Kidney epithelial cell (primary cell): ENCODE measurements at regions not wholly inside any gene's neighbourhood (a gene's known extent, or its start where the extent isn't known, plus 50 kb on each side); places are given as distances from the start of the nearest gene placed in this dataset.

ENCODE experiments used
- DNase-seq: peaks from one replicate; pipeline ENCODE4 v3.0.0-alpha.2; 2010; ENCODE audit warnings: low read depth
- H3K27me3 ChIP-seq: 2 replicates; pipeline ENCODE4 v1.6.0; 2011; ENCODE audit warnings: low read length; ENCODE audit not compliant: control insufficient read depth, insufficient read depth
- H3K36me3 ChIP-seq: 2 replicates; pipeline ENCODE4 v1.5.1; 2011; ENCODE audit warnings: low read length; ENCODE audit not compliant: control insufficient read depth, insufficient read depth
- H3K4me3 ChIP-seq: 2 replicates; pipeline ENCODE4 v1.5.1; 2011; ENCODE audit warnings: low read depth, mild to moderate bottlenecking, control low read depth, low read length
- TF ChIP-seq, protein P1 (sequence below): IDR thresholded peaks from 2 replicates; pipeline ENCODE4 v1.5.1; 2011; ENCODE audit warnings: mild to moderate bottlenecking, moderate library complexity, low read length, control low read depth, inconsistent platforms; ENCODE audit not compliant: insufficient read depth, poor library complexity, severe bottlenecking

DNA sequence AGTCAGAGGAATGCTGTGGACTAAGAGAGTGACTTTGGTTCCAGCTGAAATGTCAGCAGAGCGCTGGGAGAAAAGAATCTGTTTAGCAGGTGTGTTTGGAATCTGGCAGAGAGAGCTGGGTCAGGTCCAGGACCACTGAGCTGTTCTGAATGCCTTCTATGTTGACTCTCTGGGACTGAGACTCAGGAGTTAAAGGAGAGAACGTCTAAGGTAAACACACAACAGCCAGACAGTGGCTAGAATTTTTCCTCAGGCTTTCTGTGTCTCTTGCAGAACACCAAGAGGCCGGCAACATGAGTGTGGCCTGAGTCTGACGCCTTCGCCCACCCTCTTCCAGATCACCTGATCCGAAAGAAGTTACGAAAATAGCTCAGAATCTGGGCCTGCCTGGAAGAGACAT is 107.2 kb upstream of the ZNF462 start:
- Histone ChIP-seq H3K27me3 (no peaks in the 10 kb centered on the region), H3K4me3 (no peak overlapping the region), H3K36me3 (no peaks in the 10 kb centered on the region)
- TF ChIP-seq, protein P1, sequence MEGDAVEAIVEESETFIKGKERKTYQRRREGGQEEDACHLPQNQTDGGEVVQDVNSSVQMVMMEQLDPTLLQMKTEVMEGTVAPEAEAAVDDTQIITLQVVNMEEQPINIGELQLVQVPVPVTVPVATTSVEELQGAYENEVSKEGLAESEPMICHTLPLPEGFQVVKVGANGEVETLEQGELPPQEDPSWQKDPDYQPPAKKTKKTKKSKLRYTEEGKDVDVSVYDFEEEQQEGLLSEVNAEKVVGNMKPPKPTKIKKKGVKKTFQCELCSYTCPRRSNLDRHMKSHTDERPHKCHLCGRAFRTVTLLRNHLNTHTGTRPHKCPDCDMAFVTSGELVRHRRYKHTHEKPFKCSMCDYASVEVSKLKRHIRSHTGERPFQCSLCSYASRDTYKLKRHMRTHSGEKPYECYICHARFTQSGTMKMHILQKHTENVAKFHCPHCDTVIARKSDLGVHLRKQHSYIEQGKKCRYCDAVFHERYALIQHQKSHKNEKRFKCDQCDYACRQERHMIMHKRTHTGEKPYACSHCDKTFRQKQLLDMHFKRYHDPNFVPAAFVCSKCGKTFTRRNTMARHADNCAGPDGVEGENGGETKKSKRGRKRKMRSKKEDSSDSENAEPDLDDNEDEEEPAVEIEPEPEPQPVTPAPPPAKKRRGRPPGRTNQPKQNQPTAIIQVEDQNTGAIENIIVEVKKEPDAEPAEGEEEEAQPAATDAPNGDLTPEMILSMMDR, result no peak
- no peak for DNase-seq

DNA sequence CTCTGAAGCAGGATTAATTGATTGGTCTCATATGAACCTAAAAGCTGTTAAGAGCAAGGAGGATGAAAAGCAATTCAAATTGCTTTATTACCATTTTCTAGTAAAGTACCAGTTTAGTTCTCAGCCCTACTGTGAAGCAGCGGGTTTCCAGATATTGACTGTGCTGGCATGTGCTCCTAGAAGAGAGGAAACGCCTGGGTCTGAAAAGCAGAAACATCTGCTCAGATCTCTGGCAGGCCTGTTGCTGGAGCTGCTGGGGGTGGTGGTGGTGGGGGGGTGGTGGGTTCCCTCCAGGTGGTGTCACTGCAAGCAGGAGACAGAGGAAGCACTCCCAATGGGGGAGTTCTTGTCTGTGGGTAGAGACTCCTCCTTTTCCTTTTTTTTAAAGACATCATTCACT is 105.5 kb upstream of the ZNF462 start:
- H3K36me3 ChIP-seq, result no peaks in the 10 kb centered on the region
- TF ChIP-seq, protein P1, result no peak
- DNase-seq, result no peak
- H3K27me3 ChIP-seq, result no peaks in the 10 kb centered on the region
- no peak overlapping the region for H3K4me3 ChIP-seq

DNA sequence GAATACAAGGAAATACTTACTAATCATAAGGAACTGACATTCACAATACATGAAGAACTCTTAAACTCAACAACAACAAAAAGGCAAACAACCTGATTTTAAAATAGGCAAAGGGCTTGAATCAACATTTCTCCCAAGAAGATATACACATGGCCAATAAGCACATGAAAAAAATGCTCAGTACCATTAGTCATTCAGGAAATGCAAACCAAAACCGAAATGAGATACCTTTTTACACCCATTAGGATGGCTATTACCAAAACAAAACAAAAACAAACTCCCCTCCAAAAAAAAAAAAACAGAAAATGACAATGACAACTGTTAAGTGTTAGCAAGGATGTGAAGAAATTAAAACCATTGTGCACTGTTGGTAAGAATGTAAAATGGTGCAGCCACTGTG is 104.1 kb upstream of the ZNF462 start:
- TF ChIP-seq, protein P1, result no peak
- DNase-seq, result no peak
- H3K36me3 ChIP-seq, result no peaks in the 10 kb centered on the region
- H3K4me3 ChIP-seq, result no peak overlapping the region
- no peaks in the 10 kb centered on the region for H3K27me3 ChIP-seq

DNA sequence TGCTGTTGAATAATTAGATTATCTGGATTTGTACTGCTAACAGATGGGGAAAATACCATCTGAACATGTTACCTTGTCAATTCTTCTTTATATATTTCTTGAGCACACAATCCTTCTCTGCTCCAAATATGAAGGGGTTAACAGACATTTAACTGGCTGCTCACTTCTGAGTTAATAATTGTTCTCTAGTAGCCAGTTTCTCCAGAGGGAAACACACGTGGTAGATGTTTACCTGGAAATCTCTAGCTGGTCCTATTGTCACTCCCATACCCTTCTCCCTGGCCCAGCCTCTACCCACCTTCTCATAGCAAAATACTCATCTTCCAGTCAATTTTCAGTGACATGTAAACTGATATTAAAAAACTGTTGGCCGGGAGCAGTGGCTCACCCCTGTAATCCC is 101.5 kb upstream of the ZNF462 start:
- TF ChIP-seq, protein P1, result no peak
- H3K36me3 ChIP-seq, result no peaks in the 10 kb centered on the region
- H3K27me3 ChIP-seq, result no peaks in the 10 kb centered on the region
- no peak for DNase-seq
- no peak overlapping the region for H3K4me3 ChIP-seq

DNA sequence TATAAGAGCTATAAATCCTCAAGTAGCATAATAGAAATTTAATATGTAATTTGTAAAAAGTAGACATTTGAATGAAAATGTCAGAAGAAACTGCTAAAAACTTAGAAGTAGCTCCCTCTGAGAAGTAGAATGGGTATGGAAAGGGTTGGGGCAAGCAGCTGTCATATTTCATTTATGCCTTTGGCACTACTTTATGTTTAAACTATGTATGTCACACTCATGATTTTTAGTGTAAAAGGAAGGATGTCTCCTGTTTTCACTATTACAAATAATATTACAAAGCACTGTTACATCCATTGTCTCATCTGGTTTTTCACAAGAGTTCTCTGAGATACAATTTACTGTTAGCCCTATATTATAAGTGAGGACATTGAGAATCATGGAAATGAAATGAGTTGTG is 96.3 kb upstream of the ZNF462 start:
- Histone ChIP-seq H3K36me3 (no peaks in the 10 kb centered on the region), H3K27me3 (no peaks in the 10 kb centered on the region), H3K4me3 (no peak overlapping the region)
- DNase-seq, result no peak
- TF ChIP-seq, protein P1, result no peak

DNA sequence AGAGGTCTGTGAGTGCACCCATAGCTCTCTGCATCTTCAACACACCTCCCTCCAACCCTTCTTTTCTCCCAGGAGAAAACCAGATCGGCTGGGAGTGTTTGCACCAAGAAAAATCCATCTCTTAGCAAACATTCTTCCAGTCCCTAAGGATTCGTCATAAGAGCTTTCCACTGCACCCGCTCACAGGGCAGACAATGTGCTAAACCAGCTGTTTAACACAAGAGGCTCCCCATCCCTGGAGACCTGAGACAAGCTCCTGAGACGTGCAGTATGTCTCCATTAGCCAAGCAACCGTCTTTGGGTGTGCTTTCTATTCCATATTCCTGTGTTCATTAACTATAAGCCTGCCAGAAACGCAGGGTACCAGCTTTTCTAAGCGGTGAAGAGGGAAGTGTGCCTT is 93.6 kb upstream of the ZNF462 start:
- H3K4me3 ChIP-seq, result no peak overlapping the region
- no peak for DNase-seq
- no peaks in the 10 kb centered on the region for H3K27me3 ChIP-seq
- H3K36me3 ChIP-seq, result no peaks in the 10 kb centered on the region
- TF ChIP-seq, protein P1, result no peak
